GM19324 (cell line): ENCODE measurements at regions not wholly inside any gene's neighbourhood (a gene's known extent, or its start where the extent isn't known, plus 50 kb on each side); places are given as distances from the start of the nearest gene placed in this dataset.

Source experiments
- ATAC-seq: cut with Tn5 transposase; IDR thresholded peaks from one replicate; pipeline ENCODE4 v1.9.1; 2021; ENCODE audit warnings: mild to moderate bottlenecking, moderate library complexity; ENCODE audit not compliant: unreplicated experiment, low FRiP score

- no peak for ATAC-seq
Measured at GRCh38 chr1:106754957-106755356, 301.5 kb upstream of the PRMT6 start.

GRCh38 chr1:106755682-106756406 is 300.6 kb upstream of the PRMT6 start:
- no peak for ATAC-seq

- ATAC-seq = no peak
Measured at GRCh38 chr1:106756752-106757151, 299.7 kb upstream of the PRMT6 start.

- no peak for ATAC-seq
Measured at GRCh38 chr1:106768077-106768476, 288.4 kb upstream of the PRMT6 start.

GRCh38 chr1:106768501-106768900 is 288.0 kb upstream of the PRMT6 start:
- ATAC-seq = no peak

DNA sequence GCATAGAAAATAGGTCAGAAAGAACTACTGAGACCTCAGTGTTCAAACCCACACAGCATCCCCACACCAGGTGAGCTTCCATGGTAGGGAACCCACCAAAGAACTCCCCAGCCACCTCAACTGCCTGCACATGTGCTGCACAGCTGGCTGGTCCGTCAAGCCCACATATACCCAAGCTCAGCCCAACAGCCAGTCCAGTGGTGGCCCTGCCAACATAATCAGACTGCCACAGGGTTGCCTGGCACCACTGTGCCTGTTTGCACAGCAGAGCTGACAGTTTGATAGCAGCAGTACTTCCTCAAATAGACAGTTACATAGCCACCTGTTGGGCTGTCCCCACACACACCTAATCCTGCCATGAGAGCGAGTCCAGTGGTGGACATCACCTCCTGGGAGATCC is 283.3 kb upstream of the PRMT6 start:
- ATAC-seq = no peak

- ATAC-seq = no peak
Measured at GRCh38 chr1:106780066-106780465, 276.4 kb upstream of the PRMT6 start.

GRCh38 chr1:106780806-106781569 is 275.5 kb upstream of the PRMT6 start:
- ATAC-seq = no peak

GRCh38 chr1:106785176-106785575 is 271.3 kb upstream of the PRMT6 start:
- ATAC-seq = no peak

- ATAC-seq = no peak
Measured at GRCh38 chr1:106787520-106787919, 269.0 kb upstream of the PRMT6 start.

- no peak for ATAC-seq
Measured at GRCh38 chr1:106789686-106790085, 266.8 kb upstream of the PRMT6 start.

- ATAC-seq = no peak
Measured at GRCh38 chr1:106791041-106791440, 265.4 kb upstream of the PRMT6 start.

GRCh38 chr1:106793651-106794050 is 262.8 kb upstream of the PRMT6 start:
- ATAC-seq = no peak

GRCh38 chr1:106798991-106799390 is 257.5 kb upstream of the PRMT6 start:
- ATAC-seq = no peak

GRCh38 chr1:106802181-106802580 is 254.3 kb upstream of the PRMT6 start:
- ATAC-seq = no peak

DNA sequence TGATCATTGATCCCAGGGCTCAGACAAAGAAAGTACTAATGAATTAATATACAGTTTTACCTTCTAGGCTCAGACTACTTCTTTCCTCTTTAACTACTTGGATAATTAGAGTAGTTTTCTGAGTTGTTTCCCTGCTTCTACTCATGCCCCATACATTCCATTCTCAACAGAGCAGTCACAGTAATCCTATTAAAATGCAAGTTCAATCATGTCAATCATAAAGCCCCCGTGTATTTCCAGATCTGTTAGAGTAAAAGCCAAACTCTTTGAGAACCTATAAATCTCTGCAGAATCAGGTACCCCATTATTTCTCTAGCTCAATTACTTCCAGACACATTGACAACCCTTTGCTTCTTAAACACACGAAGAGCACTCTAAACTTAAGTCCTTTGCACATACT is 242.1 kb upstream of the PRMT6 start:
- no peak for ATAC-seq

- no peak for ATAC-seq
Measured at GRCh38 chr1:106817575-106817974, 238.9 kb upstream of the PRMT6 start.

DNA sequence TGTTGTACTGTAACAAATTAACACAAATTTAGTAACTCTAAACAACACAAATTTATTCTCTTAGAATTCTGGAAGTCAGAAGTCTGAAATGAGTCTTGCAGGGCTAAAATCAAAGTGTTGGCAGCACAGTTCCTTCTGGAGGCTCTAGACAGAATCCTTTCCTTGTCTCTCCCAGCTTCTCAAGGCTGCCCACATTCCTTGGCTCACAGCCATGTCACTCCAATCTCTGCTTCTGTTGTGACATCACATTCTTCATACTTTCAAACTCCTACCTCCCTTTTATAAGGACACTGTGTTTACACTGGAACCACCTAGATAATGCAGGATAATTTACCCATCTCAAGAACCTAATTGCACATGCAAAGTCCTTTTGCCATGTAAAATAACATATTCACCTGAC is 225.0 kb upstream of the PRMT6 start:
- no peak for ATAC-seq

DNA sequence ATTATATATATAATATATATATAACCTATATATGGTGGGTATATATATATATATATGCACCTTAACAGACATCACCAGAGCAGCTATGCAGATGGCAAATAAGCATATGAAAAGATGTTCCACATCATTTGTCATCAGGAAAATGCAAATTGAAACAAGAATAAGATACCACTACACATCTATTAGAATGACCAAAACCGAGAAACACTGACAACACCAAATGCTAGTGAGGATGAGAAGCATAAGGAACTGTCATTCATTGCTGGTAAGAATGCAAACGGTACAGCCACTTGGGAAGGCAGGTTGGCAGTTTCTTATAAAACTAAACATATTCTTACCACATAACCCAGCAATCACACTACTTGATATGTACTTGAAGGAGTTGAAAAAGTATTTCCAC is 219.8 kb upstream of the PRMT6 start:
- peak; percentile 72 for ATAC-seq

GRCh38 chr1:106843518-106843917 is 213.0 kb upstream of the PRMT6 start:
- no peak for ATAC-seq

DNA sequence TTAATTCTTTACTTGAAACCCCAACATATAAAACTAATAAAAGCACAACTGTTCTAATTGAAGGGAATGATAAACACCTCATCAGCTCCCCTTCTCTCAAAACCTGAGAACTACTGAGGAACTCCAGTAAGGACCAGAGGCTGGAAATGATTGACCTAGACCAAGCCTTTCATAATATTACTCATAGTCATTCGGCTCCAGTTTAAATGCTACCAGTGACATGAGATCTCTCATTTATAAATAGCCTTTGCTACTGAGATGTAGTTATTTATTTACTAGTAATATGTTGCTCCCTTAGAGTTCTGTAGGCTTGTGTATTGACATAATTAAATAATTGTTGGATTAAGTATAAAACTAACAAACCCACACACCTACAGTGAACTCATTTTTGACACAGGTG is 209.8 kb upstream of the PRMT6 start:
- peak; percentile 82 for ATAC-seq

- ATAC-seq = no peak
Measured at GRCh38 chr1:106861110-106861509, 195.4 kb upstream of the PRMT6 start.
